HG03439 (cell line): ENCODE measurements at regions not wholly inside any gene's neighbourhood (a gene's known extent, or its start where the extent isn't known, plus 50 kb on each side); places are given as distances from the start of the nearest gene placed in this dataset.

Experiments used
- ATAC-seq: cut with Tn5 transposase; IDR thresholded peaks from one replicate; pipeline ENCODE4 v1.9.1; 2021; ENCODE audit warnings: mild to moderate bottlenecking, moderate library complexity; ENCODE audit not compliant: unreplicated experiment

- ATAC-seq = no peak
Observed at GRCh38 chr10:62885684-62886461, 69.7 kb upstream of the EGR2 start.

DNA sequence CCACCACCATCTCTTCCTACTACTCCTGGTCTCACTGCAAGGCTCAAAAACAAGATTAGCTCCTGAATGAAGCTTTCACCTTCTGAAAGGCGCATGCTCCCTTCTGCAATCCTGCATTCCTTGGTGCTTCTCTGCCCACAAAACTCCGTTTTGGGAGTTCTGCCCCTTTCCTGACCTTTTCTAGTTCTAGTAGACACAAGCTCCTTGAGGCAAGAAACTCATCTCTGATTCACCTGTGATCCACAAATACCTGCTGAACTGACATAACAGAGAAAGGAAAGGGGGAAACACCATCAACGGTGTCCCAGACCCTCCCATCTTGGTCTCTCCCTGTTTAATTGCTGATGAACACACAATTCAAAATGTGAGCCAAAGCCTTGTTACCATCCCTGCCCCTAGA is 64.0 kb upstream of the EGR2 start:
- ATAC-seq = no peak

DNA sequence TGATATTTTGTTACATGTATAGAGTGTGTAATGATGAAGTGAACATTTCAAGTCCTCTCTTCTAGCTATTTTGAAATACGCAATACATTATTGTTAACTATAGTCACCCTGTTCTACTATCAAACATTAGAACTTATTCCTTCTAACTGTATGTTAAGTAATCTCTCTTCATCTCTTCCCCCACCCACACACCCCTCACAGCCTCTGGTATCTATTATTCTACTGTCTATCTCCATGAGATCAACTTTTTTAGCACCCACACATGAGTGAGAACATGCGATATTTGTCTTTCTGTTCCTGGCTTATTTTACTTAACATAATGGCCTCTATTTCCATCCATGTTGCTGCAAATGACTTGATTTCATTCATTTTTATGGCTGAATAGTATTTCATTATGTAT is 57.7 kb upstream of the EGR2 start:
- no peak for ATAC-seq

DNA sequence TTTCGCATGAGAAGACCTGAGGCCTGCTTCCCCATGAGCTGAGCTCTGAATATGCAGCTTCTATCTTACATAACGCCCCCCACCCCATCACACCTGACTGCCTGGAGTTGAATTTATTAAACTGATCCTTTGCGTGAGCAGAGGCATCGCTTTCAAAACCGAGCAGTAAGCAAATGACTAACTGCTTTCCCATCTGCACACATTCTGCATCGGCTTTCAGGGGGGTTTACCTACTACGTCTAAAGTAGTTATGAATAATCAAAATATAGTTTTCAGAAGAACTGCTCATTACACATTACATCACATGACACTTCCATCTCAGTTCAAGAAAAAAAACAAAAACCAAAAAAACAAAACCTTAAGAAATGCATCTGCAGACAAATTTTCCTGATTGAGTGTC is 54.7 kb upstream of the EGR2 start:
- peak; percentile 95 for ATAC-seq

DNA sequence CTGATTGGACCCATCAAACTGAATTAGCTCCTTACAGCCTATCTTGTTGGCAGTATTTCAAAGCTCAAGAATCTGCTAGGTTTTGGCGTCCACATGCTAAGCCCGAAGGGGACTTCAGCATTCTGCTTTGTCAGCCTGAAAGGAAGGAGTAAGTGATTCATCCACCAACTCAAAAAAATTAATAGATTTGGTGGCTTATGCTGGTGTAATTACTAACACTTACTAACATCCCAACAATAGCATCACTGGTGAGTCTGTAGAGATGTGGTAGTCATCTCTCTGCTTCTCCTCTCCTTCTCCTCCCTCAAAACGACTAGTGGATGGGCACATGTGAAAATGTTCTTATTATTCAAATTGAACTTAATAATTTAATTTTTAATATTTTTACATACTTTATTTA is 53.8 kb upstream of the EGR2 start:
- no peak for ATAC-seq

GRCh38 chr10:62866941-62867340 is 50.8 kb upstream of the EGR2 start:
- no peak for ATAC-seq

DNA sequence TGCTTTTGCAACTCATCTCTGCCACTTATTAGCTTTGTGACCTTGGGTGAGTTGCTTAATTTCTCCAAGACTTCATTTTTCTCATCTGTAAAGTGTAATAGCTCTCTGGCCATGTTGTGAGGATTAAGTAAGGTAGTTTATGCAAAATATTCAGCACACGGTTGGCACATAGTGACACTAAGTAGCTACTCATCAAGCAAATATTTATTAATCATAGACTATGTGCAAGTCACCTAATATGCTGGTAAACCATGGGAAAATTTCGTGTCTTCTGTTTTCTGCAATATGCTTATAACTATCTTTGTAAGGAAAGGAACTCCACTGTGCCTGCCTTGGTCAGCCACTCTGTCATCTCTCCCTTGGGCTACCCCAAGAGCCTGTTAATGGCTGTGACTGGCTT is 50.3 kb upstream of the EGR2 start:
- no peak for ATAC-seq
